ENCODE measurements at regions not wholly inside any gene's neighbourhood (a gene's known extent, or its start where the extent isn't known, plus 50 kb on each side); places are given as distances from the start of the nearest gene placed in this dataset.

GRCh38 chr18:55787536-55788073 lies 199.6 kb upstream of the TCF4 start:
- Histone ChIP-seq H3K4me3 (ENCODE audit: low read depth, low read length) (no peak overlapping the region), H3K9me3 (no peaks in the 10 kb centered on the region), H3K27me3 (replicated peaks; ENCODE audit: control insufficient read depth, insufficient read depth, low read length) (no peaks in the 10 kb centered on the region), H3K4me1 (no peaks in the 10 kb centered on the region), H3K36me3 (ENCODE audit: control insufficient read depth, insufficient read depth, low read length) (no peaks in the 10 kb centered on the region)
- POLR2A ChIA-PET, result no interaction called here
- Mint-ChIP-seq H3K36me3 (ENCODE audit: insufficient read depth, unreplicated experiment) (peaks cover 7% of the 10 kb centered on the region), H3K27ac (ENCODE audit: unreplicated experiment) (no peak overlapping the region), H3K4me3 (ENCODE audit: unreplicated experiment) (no peak overlapping the region), H3K27me3 (ENCODE audit: insufficient read depth, unreplicated experiment) (no peaks in the 10 kb centered on the region), H3K9me3 (ENCODE audit: unreplicated experiment) (peaks cover 10% of the 10 kb centered on the region), H3K4me1 (ENCODE audit: low read depth, unreplicated experiment) (peaks cover 5% of the 10 kb centered on the region)
- TF ChIP-seq CTCF (IDR thresholded peaks at IDR 0.05; ENCODE audit: insufficient read depth in 1 of 2, low read depth in 1 of 2, low read length in 1 of 2, severe bottlenecking in 1 of 2, unreplicated experiment in 1 of 2), result no peak
- BruUV-seq (replicated peaks), result no TSS peak
- CTCF ChIA-PET, result no interaction called here
- DNase-seq, result no peak
- intact Hi-C loops (cut with micrococcal nuclease; ENCODE audit: unreplicated experiment), result no loop called here

- BruUV-seq (replicated peaks), result no TSS peak
- H3K4me1 Mint-ChIP-seq (ENCODE audit: low read depth, unreplicated experiment), result peaks cover 1% of the 10 kb centered on the region
- H3K27ac Mint-ChIP-seq (ENCODE audit: unreplicated experiment), result no peak overlapping the region
- ChIA-PET CTCF (no interaction called here), POLR2A (no interaction called here)
- H3K9me3 Mint-ChIP-seq (ENCODE audit: unreplicated experiment), result peaks cover 10% of the 10 kb centered on the region
- Histone ChIP-seq H3K4me3 (ENCODE audit: low read depth, low read length) (no peak overlapping the region), H3K9me3 (no peaks in the 10 kb centered on the region), H3K36me3 (ENCODE audit: control insufficient read depth, insufficient read depth, low read length) (no peaks in the 10 kb centered on the region), H3K27me3 (replicated peaks; ENCODE audit: control insufficient read depth, insufficient read depth, low read length) (no peaks in the 10 kb centered on the region), H3K4me1 (no peaks in the 10 kb centered on the region)
- no peak for TF ChIP-seq CTCF (IDR thresholded peaks at IDR 0.05; ENCODE audit: insufficient read depth in 1 of 2, low read depth in 1 of 2, low read length in 1 of 2, severe bottlenecking in 1 of 2, unreplicated experiment in 1 of 2)
- no peaks in the 10 kb centered on the region for H3K27me3 Mint-ChIP-seq (ENCODE audit: insufficient read depth, unreplicated experiment)
- no peak overlapping the region for H3K4me3 Mint-ChIP-seq (ENCODE audit: unreplicated experiment)
- peaks cover 9% of the 10 kb centered on the region for H3K36me3 Mint-ChIP-seq (ENCODE audit: insufficient read depth, unreplicated experiment)
- no peak for DNase-seq
- intact Hi-C loops (cut with micrococcal nuclease; ENCODE audit: unreplicated experiment), result no loop called here
These were observed 198.8 kb upstream of the TCF4 start for GRCh38 chr18:55786651-55787272.

GRCh38 chr18:55783921-55784320 lies 195.9 kb upstream of the TCF4 start:
- H3K27ac Mint-ChIP-seq (ENCODE audit: unreplicated experiment), result no peak overlapping the region
- no peak overlapping the region for H3K4me3 Mint-ChIP-seq (ENCODE audit: unreplicated experiment)
- no peak for DNase-seq
- no peak for TF ChIP-seq CTCF (IDR thresholded peaks at IDR 0.05; ENCODE audit: insufficient read depth in 1 of 2, low read depth in 1 of 2, low read length in 1 of 2, severe bottlenecking in 1 of 2, unreplicated experiment in 1 of 2)
- no peaks in the 10 kb centered on the region for H3K27me3 Mint-ChIP-seq (ENCODE audit: insufficient read depth, unreplicated experiment)
- Histone ChIP-seq H3K36me3 (ENCODE audit: control insufficient read depth, insufficient read depth, low read length) (no peaks in the 10 kb centered on the region), H3K4me1 (no peaks in the 10 kb centered on the region), H3K27me3 (replicated peaks; ENCODE audit: control insufficient read depth, insufficient read depth, low read length) (no peaks in the 10 kb centered on the region), H3K9me3 (no peaks in the 10 kb centered on the region), H3K4me3 (ENCODE audit: low read depth, low read length) (no peak overlapping the region)
- H3K9me3 Mint-ChIP-seq (ENCODE audit: unreplicated experiment), result peaks cover 10% of the 10 kb centered on the region
- H3K4me1 Mint-ChIP-seq (ENCODE audit: low read depth, unreplicated experiment), result no peaks in the 10 kb centered on the region
- peaks cover 16% of the 10 kb centered on the region for H3K36me3 Mint-ChIP-seq (ENCODE audit: insufficient read depth, unreplicated experiment)
- ChIA-PET CTCF (no interaction called here), POLR2A (no interaction called here)
- no TSS peak for BruUV-seq (replicated peaks)
- intact Hi-C loops (cut with micrococcal nuclease; ENCODE audit: unreplicated experiment), result loop anchor here (5.0 kb wide), 1 partner anchor 207 kb away; no protein-coding TSS in a partner anchor

Data from Caco-2 (cell line).